SK-N-SH (cell line): ENCODE measurements at regions not wholly inside any gene's neighbourhood (a gene's known extent, or its start where the extent isn't known, plus 50 kb on each side); places are given as distances from the start of the nearest gene placed in this dataset.

Experiments
- FOXJ3 ChIP-seq: sonication (generic); formaldehyde crosslinking; IDR thresholded peaks from 2 replicates; pipeline ENCODE4 v1.5.1; 2020; ENCODE audit warnings: mild to moderate bottlenecking, missing genetic modification reagents
- JUND ChIP-seq: IDR thresholded peaks from 2 replicates; pipeline ENCODE4 v1.4.0; 2012
- POLR2AphosphoS5 ChIP-seq: IDR thresholded peaks from 2 replicates; pipeline ENCODE4 v1.6.1; 2012; ENCODE audit warnings: low read depth, low read length
- TF ChIP-seq, protein P1 (sequence below): IDR thresholded peaks from 2 replicates; pipeline ENCODE4 v1.6.1; 2012; ENCODE audit warnings: mild to moderate bottlenecking, low read depth, low read length, moderate library complexity
- TF ChIP-seq, protein P2 (sequence below): fragments of 200-600 bp; sonication (generic); IDR thresholded peaks from 2 replicates; pipeline ENCODE4 v1.6.1; 2017; ENCODE audit warnings: antibody characterized with exemption, mild to moderate bottlenecking, moderate library complexity

DNA sequence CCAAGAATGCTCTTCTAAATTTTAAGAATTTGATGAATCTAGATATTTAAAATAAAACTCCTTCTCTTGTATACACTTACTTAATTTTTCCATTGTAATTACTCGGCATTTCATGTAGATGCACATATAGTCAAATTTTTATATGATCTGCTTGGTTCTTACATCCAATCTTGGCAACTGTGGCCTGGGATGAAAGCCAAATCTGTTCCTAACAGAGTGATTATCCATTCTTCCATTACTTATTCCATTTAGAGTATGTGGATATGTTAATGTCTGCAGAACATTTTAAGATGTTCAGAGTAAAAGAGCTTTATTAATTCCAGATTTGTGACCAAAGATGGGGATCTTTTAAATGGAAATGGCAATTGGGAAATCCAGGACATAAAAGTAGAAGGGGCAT, 144.1 kb upstream of the PDE7B start:
- TF ChIP-seq, protein P1, sequence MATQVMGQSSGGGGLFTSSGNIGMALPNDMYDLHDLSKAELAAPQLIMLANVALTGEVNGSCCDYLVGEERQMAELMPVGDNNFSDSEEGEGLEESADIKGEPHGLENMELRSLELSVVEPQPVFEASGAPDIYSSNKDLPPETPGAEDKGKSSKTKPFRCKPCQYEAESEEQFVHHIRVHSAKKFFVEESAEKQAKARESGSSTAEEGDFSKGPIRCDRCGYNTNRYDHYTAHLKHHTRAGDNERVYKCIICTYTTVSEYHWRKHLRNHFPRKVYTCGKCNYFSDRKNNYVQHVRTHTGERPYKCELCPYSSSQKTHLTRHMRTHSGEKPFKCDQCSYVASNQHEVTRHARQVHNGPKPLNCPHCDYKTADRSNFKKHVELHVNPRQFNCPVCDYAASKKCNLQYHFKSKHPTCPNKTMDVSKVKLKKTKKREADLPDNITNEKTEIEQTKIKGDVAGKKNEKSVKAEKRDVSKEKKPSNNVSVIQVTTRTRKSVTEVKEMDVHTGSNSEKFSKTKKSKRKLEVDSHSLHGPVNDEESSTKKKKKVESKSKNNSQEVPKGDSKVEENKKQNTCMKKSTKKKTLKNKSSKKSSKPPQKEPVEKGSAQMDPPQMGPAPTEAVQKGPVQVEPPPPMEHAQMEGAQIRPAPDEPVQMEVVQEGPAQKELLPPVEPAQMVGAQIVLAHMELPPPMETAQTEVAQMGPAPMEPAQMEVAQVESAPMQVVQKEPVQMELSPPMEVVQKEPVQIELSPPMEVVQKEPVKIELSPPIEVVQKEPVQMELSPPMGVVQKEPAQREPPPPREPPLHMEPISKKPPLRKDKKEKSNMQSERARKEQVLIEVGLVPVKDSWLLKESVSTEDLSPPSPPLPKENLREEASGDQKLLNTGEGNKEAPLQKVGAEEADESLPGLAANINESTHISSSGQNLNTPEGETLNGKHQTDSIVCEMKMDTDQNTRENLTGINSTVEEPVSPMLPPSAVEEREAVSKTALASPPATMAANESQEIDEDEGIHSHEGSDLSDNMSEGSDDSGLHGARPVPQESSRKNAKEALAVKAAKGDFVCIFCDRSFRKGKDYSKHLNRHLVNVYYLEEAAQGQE, result no peak
- TF ChIP-seq FOXJ3 (CRISPR knock-in tag) (no peak), JUND (no peak), POLR2AphosphoS5 (no peak)
- TF ChIP-seq, protein P2, sequence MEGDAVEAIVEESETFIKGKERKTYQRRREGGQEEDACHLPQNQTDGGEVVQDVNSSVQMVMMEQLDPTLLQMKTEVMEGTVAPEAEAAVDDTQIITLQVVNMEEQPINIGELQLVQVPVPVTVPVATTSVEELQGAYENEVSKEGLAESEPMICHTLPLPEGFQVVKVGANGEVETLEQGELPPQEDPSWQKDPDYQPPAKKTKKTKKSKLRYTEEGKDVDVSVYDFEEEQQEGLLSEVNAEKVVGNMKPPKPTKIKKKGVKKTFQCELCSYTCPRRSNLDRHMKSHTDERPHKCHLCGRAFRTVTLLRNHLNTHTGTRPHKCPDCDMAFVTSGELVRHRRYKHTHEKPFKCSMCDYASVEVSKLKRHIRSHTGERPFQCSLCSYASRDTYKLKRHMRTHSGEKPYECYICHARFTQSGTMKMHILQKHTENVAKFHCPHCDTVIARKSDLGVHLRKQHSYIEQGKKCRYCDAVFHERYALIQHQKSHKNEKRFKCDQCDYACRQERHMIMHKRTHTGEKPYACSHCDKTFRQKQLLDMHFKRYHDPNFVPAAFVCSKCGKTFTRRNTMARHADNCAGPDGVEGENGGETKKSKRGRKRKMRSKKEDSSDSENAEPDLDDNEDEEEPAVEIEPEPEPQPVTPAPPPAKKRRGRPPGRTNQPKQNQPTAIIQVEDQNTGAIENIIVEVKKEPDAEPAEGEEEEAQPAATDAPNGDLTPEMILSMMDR, result no peak
